Adipocyte (in vitro differentiated cells): ENCODE measurements at regions not wholly inside any gene's neighbourhood (a gene's known extent, or its start where the extent isn't known, plus 50 kb on each side); places are given as distances from the start of the nearest gene placed in this dataset.

Experiments used
- DNase-seq: peaks from one replicate; pipeline ENCODE4 v3.0.0-alpha.2; 2015; ENCODE audit warnings: low read depth
- H3K27me3 ChIP-seq: replicated peaks from 2 replicates; pipeline ENCODE4 v1.7.0; 2013; ENCODE audit warnings: mild to moderate bottlenecking, low read length, moderate library complexity; ENCODE audit not compliant: control insufficient read depth, insufficient read depth
- H3K36me3 ChIP-seq: 2 replicates; pipeline ENCODE4 v1.7.0; 2013; ENCODE audit warnings: low read length, mild to moderate bottlenecking, moderate library complexity; ENCODE audit not compliant: control insufficient read depth, insufficient read depth, severe bottlenecking
- H3K4me1 ChIP-seq: 2 replicates; pipeline ENCODE4 v1.7.0; 2013; ENCODE audit warnings: mild to moderate bottlenecking, low read length, moderate library complexity; ENCODE audit not compliant: control insufficient read depth, insufficient read depth
- H3K4me3 ChIP-seq: 2 replicates; pipeline ENCODE4 v1.7.0; 2013; ENCODE audit warnings: mild to moderate bottlenecking, low read length, moderate library complexity
- H3K9ac ChIP-seq: 2 replicates; pipeline ENCODE4 v1.7.0; 2013; ENCODE audit warnings: mild to moderate bottlenecking, low read length, moderate library complexity
- H3K9me3 ChIP-seq: 2 replicates; pipeline ENCODE4 v1.7.0; 2013; ENCODE audit warnings: mild to moderate bottlenecking, low read length, moderate library complexity; ENCODE audit not compliant: control insufficient read depth

DNA sequence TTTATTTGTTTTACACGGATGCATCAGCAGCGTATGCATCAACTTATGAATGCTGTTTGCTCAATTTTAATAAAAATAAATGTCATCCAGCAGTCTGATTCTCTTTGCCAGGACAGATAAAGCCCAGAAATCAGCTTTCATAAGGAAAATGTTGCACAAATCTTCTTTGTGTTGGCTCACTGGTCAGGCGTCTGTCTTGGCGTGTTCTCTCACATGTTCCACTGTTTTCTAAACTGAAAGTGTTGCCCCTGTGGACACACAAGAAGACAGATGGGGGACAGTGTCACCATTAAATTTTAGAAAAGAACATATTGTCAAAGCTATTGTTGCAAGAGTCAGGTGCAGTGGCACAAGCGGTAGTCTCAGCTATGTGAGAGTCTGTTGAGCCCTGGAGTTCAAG lies 316.2 kb downstream of the CENPC start:
- Histone ChIP-seq H3K4me1 (peaks cover 3% of the 10 kb centered on the region), H3K27me3 (no peaks in the 10 kb centered on the region), H3K9me3 (no peaks in the 10 kb centered on the region), H3K9ac (no peak overlapping the region), H3K36me3 (no peaks in the 10 kb centered on the region), H3K4me3 (no peak overlapping the region)
- DNase-seq: no peak

DNA sequence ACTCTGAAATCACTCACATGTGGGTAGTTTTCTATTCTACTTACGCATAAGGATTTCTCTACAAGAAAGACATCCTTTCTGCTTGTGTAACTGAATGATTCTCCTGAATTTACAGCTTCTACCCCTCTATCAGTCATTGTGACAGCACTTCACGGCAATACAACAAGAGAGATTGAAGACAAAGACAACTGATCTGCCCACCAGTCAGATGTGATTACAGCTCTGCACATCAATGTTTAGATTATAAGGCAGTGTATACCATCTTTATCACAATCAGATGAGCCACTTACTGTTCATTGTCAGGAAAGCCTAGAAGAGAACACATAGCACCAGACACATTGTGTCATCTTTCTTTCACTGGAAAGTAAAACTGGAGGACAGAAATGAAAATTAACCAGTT lies 324.4 kb downstream of the CENPC start:
- Histone ChIP-seq H3K9me3 (no peaks in the 10 kb centered on the region), H3K27me3 (no peaks in the 10 kb centered on the region), H3K36me3 (no peaks in the 10 kb centered on the region), H3K4me3 (no peak overlapping the region), H3K9ac (no peak overlapping the region), H3K4me1 (no peaks in the 10 kb centered on the region)
- DNase-seq: no peak

DNA sequence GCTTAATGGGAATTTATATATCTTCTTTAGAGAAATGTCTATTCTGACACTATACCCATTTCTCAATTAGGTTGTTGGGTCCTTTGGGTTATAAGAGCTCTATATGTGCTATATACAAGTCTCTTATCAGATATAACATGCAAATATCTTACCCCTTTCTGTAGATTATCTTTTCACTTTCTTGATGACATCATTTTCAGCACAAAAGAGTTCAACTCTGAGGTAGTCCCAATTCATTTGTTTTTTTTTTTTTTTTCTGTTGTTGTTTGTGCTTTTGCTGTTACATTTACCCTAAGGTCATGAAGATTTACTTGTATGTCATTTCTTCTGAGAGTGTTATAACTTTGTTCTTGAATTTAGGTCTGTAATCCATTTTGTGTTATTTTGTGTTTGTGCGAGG lies 326.4 kb downstream of the CENPC start:
- H3K9ac ChIP-seq: no peak overlapping the region

DNA sequence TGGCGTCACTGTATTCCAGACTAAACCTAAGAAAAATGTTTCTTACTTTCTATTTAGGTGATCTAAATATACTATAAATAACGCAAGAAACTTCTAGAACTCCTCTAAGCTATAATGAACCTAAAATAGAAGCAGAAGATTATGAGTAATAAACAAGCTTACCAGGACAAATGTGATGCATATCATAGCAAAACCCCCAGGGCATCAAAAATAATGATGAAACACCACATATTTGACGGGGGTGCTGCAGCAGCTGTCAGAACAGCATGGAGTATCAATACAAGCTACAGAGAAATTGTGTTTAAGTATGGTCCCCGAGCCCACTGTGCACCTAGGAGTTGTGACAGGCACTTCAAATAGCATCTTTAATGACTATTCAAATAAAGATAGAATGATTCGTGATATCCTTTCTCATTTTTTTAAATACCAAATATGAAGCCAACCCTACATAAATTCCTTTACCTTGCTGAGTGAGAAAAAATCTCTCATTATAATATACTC lies 337.3 kb downstream of the CENPC start:
- no peaks in the 10 kb centered on the region for H3K36me3 ChIP-seq
- H3K27me3 ChIP-seq: no peaks in the 10 kb centered on the region
- H3K4me3 ChIP-seq: no peak overlapping the region
- peak; percentile 10 for DNase-seq
- H3K9ac ChIP-seq: no peak overlapping the region
- H3K4me1 ChIP-seq: no peaks in the 10 kb centered on the region
- H3K9me3 ChIP-seq: no peaks in the 10 kb centered on the region

More for the DNA sequence above, 326.4 kb downstream of the CENPC start:
- no peak for DNase-seq
- H3K4me1 ChIP-seq: no peaks in the 10 kb centered on the region
- no peaks in the 10 kb centered on the region for H3K27me3 ChIP-seq
- no peaks in the 10 kb centered on the region for H3K9me3 ChIP-seq
- H3K4me3 ChIP-seq: no peak overlapping the region
- no peaks in the 10 kb centered on the region for H3K36me3 ChIP-seq

DNA sequence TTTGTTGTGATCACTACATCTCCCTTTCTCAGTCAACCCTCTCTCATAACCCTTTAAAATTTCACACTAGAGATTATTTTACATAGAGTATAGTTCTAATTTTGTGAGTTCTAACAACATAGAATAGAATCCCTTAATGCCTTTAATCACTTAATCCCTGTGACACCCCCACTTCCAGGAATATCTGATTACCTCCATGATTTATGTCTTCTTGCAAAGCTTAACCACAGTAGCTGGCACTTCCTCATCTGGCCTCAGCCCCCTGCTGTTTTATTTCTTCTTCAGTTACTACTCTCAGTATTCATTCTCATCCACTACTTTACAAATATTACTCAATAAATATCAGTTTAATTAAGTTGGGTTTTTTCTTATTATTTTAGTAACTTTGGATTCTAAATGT lies 340.9 kb downstream of the CENPC start:
- no peak for DNase-seq
- no peak overlapping the region for H3K9ac ChIP-seq
- H3K4me1 ChIP-seq: no peaks in the 10 kb centered on the region
- no peaks in the 10 kb centered on the region for H3K27me3 ChIP-seq
- no peak overlapping the region for H3K4me3 ChIP-seq
- no peaks in the 10 kb centered on the region for H3K9me3 ChIP-seq
- no peaks in the 10 kb centered on the region for H3K36me3 ChIP-seq

DNA sequence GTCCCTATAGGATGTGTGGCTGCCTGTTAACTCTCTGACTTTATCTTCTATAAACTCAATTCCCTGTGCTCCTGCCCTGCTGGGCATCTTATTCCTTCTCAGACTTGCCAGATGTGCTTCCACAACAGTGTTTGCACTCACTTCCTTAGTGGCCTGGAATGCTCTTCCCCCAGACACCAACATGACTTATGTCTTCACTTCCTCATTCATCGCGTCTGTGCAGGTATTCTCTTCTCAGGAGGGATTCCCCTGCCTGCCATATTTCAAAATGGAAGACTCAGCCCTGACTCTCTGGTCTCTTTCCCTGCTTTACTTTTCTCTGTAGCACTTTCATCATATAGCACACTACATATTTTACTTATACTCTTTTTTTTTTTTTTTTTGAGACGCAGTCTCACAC lies 344.0 kb downstream of the CENPC start:
- H3K9me3 ChIP-seq: no peaks in the 10 kb centered on the region
- H3K36me3 ChIP-seq: no peaks in the 10 kb centered on the region
- H3K4me1 ChIP-seq: no peaks in the 10 kb centered on the region
- H3K9ac ChIP-seq: no peak overlapping the region
- DNase-seq: no peak
- H3K27me3 ChIP-seq: no peaks in the 10 kb centered on the region
- H3K4me3 ChIP-seq: no peak overlapping the region

DNA sequence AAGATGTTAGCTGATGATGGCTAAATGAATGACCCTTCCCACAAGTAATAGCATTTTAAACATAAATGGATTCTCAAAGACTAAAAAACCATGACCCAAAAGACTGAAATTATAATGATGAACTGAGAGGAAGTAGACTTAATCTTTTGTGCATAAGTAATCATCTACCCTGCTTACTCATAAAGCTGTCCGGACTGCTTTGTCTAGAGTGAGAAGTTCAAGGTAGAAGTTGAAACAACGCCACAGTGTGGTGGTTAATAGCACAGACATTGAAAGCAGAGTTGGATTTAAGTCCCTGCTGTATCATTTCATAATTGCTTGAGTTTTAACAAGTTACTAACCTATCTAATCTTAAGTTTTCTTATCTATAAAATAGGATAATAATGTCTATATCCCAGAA lies 346.6 kb downstream of the CENPC start:
- Histone ChIP-seq H3K4me1 (no peaks in the 10 kb centered on the region), H3K27me3 (no peaks in the 10 kb centered on the region), H3K4me3 (no peak overlapping the region), H3K36me3 (no peaks in the 10 kb centered on the region), H3K9me3 (no peaks in the 10 kb centered on the region), H3K9ac (no peak overlapping the region)
- DNase-seq: peak; percentile 65

DNA sequence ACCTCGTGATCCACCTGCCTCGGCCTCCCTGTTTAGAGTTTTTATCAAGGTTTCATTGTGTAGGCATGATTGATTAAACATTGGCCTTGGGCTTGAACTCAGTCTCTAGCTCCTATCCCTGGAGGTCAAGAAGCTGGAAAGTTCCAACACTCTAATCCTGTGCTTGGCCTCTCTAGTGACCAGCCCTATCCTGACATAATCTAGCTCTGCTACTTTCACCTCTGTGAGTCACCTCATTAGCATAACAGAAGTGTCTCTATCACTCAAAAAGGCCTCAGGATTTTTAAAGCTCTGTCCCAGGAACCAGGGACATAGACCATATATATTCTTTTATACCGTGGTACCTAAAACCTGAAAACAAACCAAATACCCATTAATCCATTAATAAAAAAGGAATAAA lies 377.5 kb downstream of the CENPC start:
- Histone ChIP-seq H3K4me1 (no peaks in the 10 kb centered on the region), H3K27me3 (no peaks in the 10 kb centered on the region), H3K36me3 (no peaks in the 10 kb centered on the region), H3K9me3 (no peaks in the 10 kb centered on the region), H3K9ac (no peak overlapping the region), H3K4me3 (no peak overlapping the region)
- DNase-seq: no peak

DNA sequence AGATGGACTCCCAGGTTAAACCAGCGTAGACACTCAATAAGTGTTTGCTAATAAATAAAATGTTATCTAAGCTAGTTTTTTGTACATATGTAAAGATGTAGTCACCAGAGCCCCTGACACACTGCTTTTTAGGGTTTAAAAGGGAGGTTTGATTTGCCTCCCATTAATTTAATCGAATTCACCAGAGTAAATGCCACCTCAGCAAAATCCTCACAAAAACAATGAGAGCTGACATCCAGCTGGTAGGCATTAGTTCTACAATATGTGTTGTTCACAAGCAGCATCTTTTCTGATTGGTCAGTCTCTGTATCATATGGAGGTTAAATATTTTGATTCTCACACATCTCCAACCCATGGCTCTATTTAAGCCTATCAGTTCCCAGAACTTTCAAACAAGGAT lies 382.6 kb downstream of the CENPC start:
- H3K9ac ChIP-seq: no peak overlapping the region
- H3K4me1 ChIP-seq: no peaks in the 10 kb centered on the region
- H3K36me3 ChIP-seq: no peaks in the 10 kb centered on the region
- H3K27me3 ChIP-seq: no peaks in the 10 kb centered on the region
- DNase-seq: no peak
- H3K9me3 ChIP-seq: no peaks in the 10 kb centered on the region
- H3K4me3 ChIP-seq: no peak overlapping the region

DNA sequence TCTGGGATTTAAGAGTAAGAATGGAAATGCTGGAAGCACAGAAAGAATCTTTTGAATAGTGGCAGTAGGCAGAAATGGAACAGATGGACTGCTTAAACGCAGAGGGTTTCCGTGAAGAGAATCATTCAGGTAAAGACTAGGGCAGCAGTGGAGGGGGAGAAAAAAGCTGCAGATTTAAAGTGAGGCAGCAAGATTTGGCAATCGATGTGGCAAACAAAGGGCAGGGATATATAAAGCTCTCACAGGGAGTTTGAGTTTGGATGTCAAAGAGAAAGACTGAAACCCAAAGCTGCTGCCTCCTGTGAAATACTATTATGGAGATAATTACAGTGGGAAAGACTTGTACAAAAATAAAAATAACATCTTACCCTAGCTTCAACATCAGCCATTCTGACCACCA lies 384.0 kb downstream of the CENPC start:
- DNase-seq: no peak
- H3K4me3 ChIP-seq: no peak overlapping the region
- H3K36me3 ChIP-seq: no peaks in the 10 kb centered on the region
- H3K4me1 ChIP-seq: no peaks in the 10 kb centered on the region
- H3K27me3 ChIP-seq: no peaks in the 10 kb centered on the region
- H3K9me3 ChIP-seq: no peaks in the 10 kb centered on the region
- H3K9ac ChIP-seq: no peak overlapping the region

DNA sequence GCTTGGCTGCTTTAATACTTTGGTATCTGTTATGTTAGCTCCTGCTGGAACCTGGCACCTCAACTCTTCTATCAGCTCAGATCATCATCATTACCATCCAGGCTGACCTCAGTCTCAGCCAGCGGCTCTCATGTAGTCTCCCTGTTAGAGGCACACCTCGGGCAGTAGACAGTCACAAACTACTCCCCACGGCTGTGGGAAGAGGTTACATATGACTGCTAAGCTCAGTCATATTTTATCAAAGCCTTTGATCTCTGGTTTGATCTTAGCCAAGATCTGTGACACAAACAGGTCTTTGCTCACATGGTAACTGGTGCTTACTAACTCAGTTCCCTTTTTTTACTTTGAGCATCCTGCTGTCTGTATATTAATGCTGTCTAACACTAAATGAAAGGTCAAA lies 384.9 kb downstream of the CENPC start:
- H3K36me3 ChIP-seq: no peaks in the 10 kb centered on the region
- DNase-seq: no peak
- H3K27me3 ChIP-seq: no peaks in the 10 kb centered on the region
- H3K4me1 ChIP-seq: no peaks in the 10 kb centered on the region
- no peak overlapping the region for H3K4me3 ChIP-seq
- no peak overlapping the region for H3K9ac ChIP-seq
- H3K9me3 ChIP-seq: no peaks in the 10 kb centered on the region

DNA sequence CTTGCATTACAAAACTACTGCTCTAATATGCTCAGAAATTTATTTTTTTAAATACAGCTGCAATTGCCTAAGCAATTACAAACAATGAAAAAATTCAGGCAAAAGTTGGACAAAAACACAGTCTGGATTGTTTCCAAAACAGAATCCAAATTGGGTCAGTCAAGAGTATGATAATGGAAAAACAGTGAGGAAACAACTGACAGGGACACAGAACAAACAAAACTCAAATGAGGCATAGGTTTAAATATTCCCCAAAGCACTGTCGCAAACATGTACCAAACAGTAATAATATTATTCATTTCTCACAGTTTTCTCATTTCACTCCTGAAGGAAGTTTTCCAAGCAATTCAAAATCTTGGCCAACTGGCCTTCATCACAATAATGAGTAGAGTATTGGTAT lies 386.6 kb downstream of the CENPC start:
- no peaks in the 10 kb centered on the region for H3K4me1 ChIP-seq
- H3K9ac ChIP-seq: no peak overlapping the region
- no peaks in the 10 kb centered on the region for H3K27me3 ChIP-seq

More for the DNA sequence above, 386.6 kb downstream of the CENPC start:
- Histone ChIP-seq H3K36me3 (no peaks in the 10 kb centered on the region), H3K4me3 (no peak overlapping the region), H3K9me3 (no peaks in the 10 kb centered on the region)
- DNase-seq: peak; percentile 18
